ENCODE measurements at regions not wholly inside any gene's neighbourhood (a gene's known extent, or its start where the extent isn't known, plus 50 kb on each side); places are given as distances from the start of the nearest gene placed in this dataset.

- H3K27ac ChIP-seq (ENCODE audit: extremely low read depth, low read depth, low read length), result no peak overlapping the region
- ChIA-PET POLR2A (interaction anchor here (0.7 to 0.8 kb wide), 2 partner anchors 205 to 399 kb away, joined by 3 read pairs; no protein-coding TSS in a partner anchor), CTCF (no interaction called here)
- H3K9me3 ChIP-seq (ENCODE audit: control insufficient read depth, insufficient read depth, low read depth, low read length), result no peaks in the 10 kb centered on the region
- H3K4me3 ChIP-seq (ENCODE audit: low read depth, low read length), result no peak overlapping the region
- TF ChIP-seq, protein P1, sequence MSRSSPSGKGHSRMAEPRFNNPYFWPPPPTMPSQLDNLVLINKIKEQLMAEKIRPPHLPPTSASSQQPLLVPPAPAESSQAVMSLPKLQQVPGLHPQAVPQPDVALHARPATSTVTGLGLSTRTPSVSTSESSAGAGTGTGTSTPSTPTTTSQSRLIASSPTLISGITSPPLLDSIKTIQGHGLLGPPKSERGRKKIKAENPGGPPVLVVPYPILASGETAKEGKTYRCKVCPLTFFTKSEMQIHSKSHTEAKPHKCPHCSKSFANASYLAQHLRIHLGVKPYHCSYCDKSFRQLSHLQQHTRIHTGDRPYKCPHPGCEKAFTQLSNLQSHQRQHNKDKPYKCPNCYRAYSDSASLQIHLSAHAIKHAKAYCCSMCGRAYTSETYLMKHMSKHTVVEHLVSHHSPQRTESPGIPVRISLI (tag by site-specific recombination; IDR thresholded peaks at IDR 0.05), result no peak
- TF ChIP-seq ZNF23 (tag by site-specific recombination; IDR thresholded peaks at IDR 0.05; ENCODE audit: borderline replicate concordance) (no peak), ZNF624 (tag by site-specific recombination; IDR thresholded peaks at IDR 0.05) (no peak), YY2 (tag by site-specific recombination; IDR thresholded peaks at IDR 0.05) (no peak), ZNF354C (tag by site-specific recombination; IDR thresholded peaks at IDR 0.05; ENCODE audit: borderline replicate concordance, low read depth) (no peak), ZNF660 (tag by site-specific recombination; IDR thresholded peaks at IDR 0.05) (no peak), GLIS1 (tag by site-specific recombination; IDR thresholded peaks at IDR 0.05) (no peak)
- TF ChIP-seq, protein P2, sequence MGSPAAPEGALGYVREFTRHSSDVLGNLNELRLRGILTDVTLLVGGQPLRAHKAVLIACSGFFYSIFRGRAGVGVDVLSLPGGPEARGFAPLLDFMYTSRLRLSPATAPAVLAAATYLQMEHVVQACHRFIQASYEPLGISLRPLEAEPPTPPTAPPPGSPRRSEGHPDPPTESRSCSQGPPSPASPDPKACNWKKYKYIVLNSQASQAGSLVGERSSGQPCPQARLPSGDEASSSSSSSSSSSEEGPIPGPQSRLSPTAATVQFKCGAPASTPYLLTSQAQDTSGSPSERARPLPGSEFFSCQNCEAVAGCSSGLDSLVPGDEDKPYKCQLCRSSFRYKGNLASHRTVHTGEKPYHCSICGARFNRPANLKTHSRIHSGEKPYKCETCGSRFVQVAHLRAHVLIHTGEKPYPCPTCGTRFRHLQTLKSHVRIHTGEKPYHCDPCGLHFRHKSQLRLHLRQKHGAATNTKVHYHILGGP (tag by site-specific recombination; IDR thresholded peaks at IDR 0.05), result no peak
- no peaks in the 10 kb centered on the region for H3K36me3 ChIP-seq (ENCODE audit: control insufficient read depth in 2 of 2, insufficient read depth in 1 of 2, low read length in 2 of 2)
- H3K4me1 ChIP-seq (ENCODE audit: control insufficient read depth, insufficient read depth, low read length), result no peaks in the 10 kb centered on the region; the same call in 1 of the 2 replicates
Observed at GRCh38 chr5:74241751-74242140, 398.8 kb downstream of the ENC1 start.

GRCh38 chr5:74240783-74241750, 399.5 kb downstream of the ENC1 start:
- Histone ChIP-seq H3K4me3 (ENCODE audit: low read depth, low read length) (no peak overlapping the region), H3K36me3 (ENCODE audit: control insufficient read depth in 2 of 2, insufficient read depth in 1 of 2, low read length in 2 of 2) (no peaks in the 10 kb centered on the region), H3K4me1 (ENCODE audit: control insufficient read depth, insufficient read depth, low read length) (no peaks in the 10 kb centered on the region; the same call in 1 of the 2 replicates), H3K9me3 (ENCODE audit: control insufficient read depth, insufficient read depth, low read depth, low read length) (no peaks in the 10 kb centered on the region), H3K27ac (ENCODE audit: extremely low read depth, low read depth, low read length) (no peak overlapping the region)
- ChIA-PET CTCF (no interaction called here), POLR2A (interaction anchor here (0.8 kb wide), 1 partner anchor 400 kb away, joined by 3 read pairs; no protein-coding TSS in a partner anchor)
- TF ChIP-seq GLIS1 (tag by site-specific recombination; IDR thresholded peaks at IDR 0.05), result peak; percentile 78
- no peak for TF ChIP-seq ZNF585B (tag by site-specific recombination; IDR thresholded peaks at IDR 0.05)
- no peak for TF ChIP-seq HOXC10 (CRISPR knock-in tag; IDR thresholded peaks at IDR 0.05)
- TF ChIP-seq ZNF645 (tag by site-specific recombination; IDR thresholded peaks at IDR 0.05), result no peak

- POLR2A ChIA-PET, result no interaction called here
- CTCF ChIA-PET, result interaction anchor here (0.6 kb wide), 1 partner anchor 412 kb away, joined by 5 read pairs; no protein-coding TSS in a partner anchor
Observed at GRCh38 chr5:74239261-74239660, 401.3 kb downstream of the ENC1 start.

More at GRCh38 chr5:74239261-74239660, 401.3 kb downstream of the ENC1 start:
- Histone ChIP-seq H3K27ac (ENCODE audit: extremely low read depth, low read depth, low read length) (no peak overlapping the region), H3K36me3 (ENCODE audit: control insufficient read depth in 2 of 2, insufficient read depth in 1 of 2, low read length in 2 of 2) (no peaks in the 10 kb centered on the region), H3K9me3 (ENCODE audit: control insufficient read depth, insufficient read depth, low read depth, low read length) (no peaks in the 10 kb centered on the region), H3K4me3 (ENCODE audit: low read depth, low read length) (no peak overlapping the region), H3K4me1 (ENCODE audit: control insufficient read depth, insufficient read depth, low read length) (no peaks in the 10 kb centered on the region; the same call in 1 of the 2 replicates)
- TF ChIP-seq ZNF335 (tag by site-specific recombination; conservative IDR thresholded peaks at IDR 0.05) (no peak), ZNF423 (tag by site-specific recombination; IDR thresholded peaks at IDR 0.05) (no peak), ZNF138 (tag by site-specific recombination; IDR thresholded peaks at IDR 0.05; ENCODE audit: borderline replicate concordance) (no peak), TCF7L2 (IDR thresholded peaks at IDR 0.05; ENCODE audit: borderline replicate concordance, low read depth, low read length) (no peak), ZNF560 (tag by site-specific recombination; IDR thresholded peaks at IDR 0.05; ENCODE audit: borderline replicate concordance) (no peak), ATF2 (tag by site-specific recombination; IDR thresholded peaks at IDR 0.05; ENCODE audit: low read depth) (no peak)

All from HEK293 (cell line).